Tibial artery (tissue), 4 donors: ENCODE measurements at regions not wholly inside any gene's neighbourhood (a gene's known extent, or its start where the extent isn't known, plus 50 kb on each side); places are given as distances from the start of the nearest gene placed in this dataset.

Experiments
- DNase-seq, 2 donors: peaks; one replicate each; pipeline ENCODE4 v3.0.0-alpha.2; 2019
- H3K27ac ChIP-seq, 2 donors: fragments of 200-600 bp; sonication (generic) in 1 of 2; 1 replicate in 1 of 2; 2 replicates in 1 of 2; pipeline ENCODE4 v1.5.1; 2018 to 2019; ENCODE audit warnings: mild to moderate bottlenecking in 1 of 2
- H3K27me3 ChIP-seq, 2 donors: fragments of 200-600 bp; sonication (generic) in 1 of 2; one replicate each; pipeline versions ENCODE4 v1.5.1 to v1.6.0; 2016 to 2019
- H3K36me3 ChIP-seq, 3 donors: fragments of 200-600 bp; sonication (generic) in 2 of 3; one replicate each; pipeline ENCODE4 v1.5.1; 2016 to 2019; ENCODE audit warnings: mild to moderate bottlenecking in 2 of 3
- H3K4me1 ChIP-seq, 4 donors: fragments of 200-600 bp; sonication (generic) in 2 of 4; 1 replicate in 3 of 4; 2 replicates in 1 of 4; pipeline ENCODE4 v1.5.1; 2016 to 2019
- H3K4me3 ChIP-seq, 2 donors: fragments of 200-600 bp; sonication (generic) in 1 of 2; 1 replicate in 1 of 2; 2 replicates in 1 of 2; pipeline ENCODE4 v1.5.1; 2018 to 2019; ENCODE audit warnings: mild to moderate bottlenecking in 2 of 2
- H3K9me3 ChIP-seq, 3 donors: fragments of 200-600 bp; sonication (generic) in 1 of 3; one replicate each; pipeline ENCODE4 v1.5.1; 2016 to 2019
- intact Hi-C: fragments of 100-400 bp; cut with DNase I; formaldehyde crosslinking; loops from one replicate; pipeline ENCODE4 v1.15.0; 2023; ENCODE audit warnings: low total_unique reads
- TF ChIP-seq, protein P1 (sequence below), 2 experiments: fragments of 200-600 bp in 1 of 2; fragments of 450-650 bp in 1 of 2; IDR thresholded peaks; one replicate each; pipeline ENCODE4 v1.5.1; 2017 to 2019; ENCODE audit warnings: antibody characterized with exemption in 2 of 2, mild to moderate bottlenecking in 1 of 2, moderate library complexity in 1 of 2

DNA sequence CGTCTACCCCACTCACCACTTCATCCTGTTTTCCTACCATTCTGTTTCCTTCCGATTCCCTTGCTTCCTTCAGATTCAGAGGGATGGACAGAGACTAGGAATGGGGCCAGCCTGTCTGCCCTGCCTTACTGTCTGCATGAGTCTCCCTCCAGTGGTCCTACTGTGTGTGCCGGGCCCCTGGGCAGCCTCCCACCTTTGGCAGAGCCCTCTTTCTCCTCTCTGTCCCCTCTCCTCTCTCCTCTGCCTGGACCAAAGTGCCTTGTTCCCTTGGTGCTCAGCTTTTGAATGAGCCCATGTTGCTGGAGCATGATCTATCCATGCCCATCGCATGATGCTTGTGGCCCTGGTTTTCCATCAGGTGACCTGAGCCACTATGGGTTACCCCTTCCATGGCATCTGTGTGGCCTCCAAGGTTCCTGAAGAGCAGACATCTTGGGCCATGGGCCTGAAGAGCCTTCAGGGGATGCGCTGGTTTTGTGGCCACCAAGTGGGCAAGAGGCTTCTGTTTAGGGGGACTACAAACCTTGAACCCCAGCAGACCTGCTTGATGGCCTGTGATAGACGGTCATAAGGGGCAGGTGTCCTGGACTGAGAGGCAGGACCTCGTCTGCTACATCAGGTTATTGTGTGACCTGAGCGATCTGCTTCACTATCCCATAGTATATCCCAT is 54.2 kb upstream of the BCL11B start:
- H3K4me1 ChIP-seq: no peaks in the 10 kb centered on the region

DNA sequence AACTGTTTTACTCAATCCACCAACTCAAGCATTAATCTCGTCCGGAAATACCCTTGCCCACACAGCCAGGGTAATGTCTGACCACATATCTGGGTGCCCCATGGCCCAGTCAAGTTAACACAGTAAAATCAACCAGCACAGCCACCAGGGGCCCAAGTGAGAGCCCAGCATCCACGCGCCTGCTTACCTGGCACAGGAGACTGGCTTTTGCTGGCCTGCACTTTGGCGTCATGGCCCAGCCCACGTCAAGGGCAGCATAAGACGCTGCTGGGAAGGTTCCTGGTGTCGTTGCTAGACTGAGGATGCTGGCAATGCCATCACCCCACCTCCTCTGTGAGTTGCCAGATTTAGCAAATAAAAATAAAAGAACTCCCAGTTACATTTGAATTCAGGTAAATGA is 53.6 kb upstream of the BCL11B start:
- Histone ChIP-seq H3K4me3 (no peak overlapping the region), H3K4me1 (no peaks in the 10 kb centered on the region), H3K27me3 (peaks cover 0 to 36% of the 10 kb centered on the region in 2 donors), H3K9me3 (no peaks in the 10 kb centered on the region), H3K36me3 (no peaks in the 10 kb centered on the region), H3K27ac (no peak overlapping the region)
- no peak for DNase-seq
- intact Hi-C loops: no loop called here
- TF ChIP-seq, protein P1, sequence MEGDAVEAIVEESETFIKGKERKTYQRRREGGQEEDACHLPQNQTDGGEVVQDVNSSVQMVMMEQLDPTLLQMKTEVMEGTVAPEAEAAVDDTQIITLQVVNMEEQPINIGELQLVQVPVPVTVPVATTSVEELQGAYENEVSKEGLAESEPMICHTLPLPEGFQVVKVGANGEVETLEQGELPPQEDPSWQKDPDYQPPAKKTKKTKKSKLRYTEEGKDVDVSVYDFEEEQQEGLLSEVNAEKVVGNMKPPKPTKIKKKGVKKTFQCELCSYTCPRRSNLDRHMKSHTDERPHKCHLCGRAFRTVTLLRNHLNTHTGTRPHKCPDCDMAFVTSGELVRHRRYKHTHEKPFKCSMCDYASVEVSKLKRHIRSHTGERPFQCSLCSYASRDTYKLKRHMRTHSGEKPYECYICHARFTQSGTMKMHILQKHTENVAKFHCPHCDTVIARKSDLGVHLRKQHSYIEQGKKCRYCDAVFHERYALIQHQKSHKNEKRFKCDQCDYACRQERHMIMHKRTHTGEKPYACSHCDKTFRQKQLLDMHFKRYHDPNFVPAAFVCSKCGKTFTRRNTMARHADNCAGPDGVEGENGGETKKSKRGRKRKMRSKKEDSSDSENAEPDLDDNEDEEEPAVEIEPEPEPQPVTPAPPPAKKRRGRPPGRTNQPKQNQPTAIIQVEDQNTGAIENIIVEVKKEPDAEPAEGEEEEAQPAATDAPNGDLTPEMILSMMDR (IDR thresholded peaks at IDR 0.05): no peak

More for the DNA sequence above, 54.2 kb upstream of the BCL11B start:
- DNase-seq: no peak
- Histone ChIP-seq H3K27me3 (peaks cover 0 to 34% of the 10 kb centered on the region in 2 donors), H3K36me3 (no peaks in the 10 kb centered on the region), H3K27ac (no peak overlapping the region), H3K9me3 (no peaks in the 10 kb centered on the region), H3K4me3 (no peak overlapping the region)
- TF ChIP-seq, protein P1 (IDR thresholded peaks at IDR 0.05): no peak
- intact Hi-C loops: no loop called here

DNA sequence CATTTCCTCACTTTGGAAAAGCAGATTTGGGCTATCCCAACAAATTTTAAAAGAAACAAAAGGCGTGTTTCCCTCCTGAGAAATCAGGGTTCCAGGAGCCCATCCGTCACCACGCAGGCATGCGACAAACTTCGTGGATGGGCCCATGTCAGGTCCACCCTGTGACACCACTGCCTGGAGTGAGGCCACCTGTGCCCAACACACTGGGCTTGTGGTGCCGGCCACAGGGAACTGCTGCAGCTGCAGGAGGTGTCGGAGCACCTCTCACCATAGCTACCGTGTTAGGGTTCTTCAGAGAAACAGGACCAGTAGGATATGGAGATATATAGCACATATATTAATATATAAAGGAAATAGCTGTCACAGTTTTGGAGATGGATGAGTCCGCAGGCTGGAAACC is 53.0 kb upstream of the BCL11B start:
- no peak overlapping the region for H3K27ac ChIP-seq
- no peak overlapping the region for H3K4me3 ChIP-seq
- no peaks in the 10 kb centered on the region for H3K36me3 ChIP-seq
- H3K27me3 ChIP-seq: peaks cover 0 to 36% of the 10 kb centered on the region in 2 donors
- intact Hi-C loops: no loop called here
- H3K9me3 ChIP-seq: no peaks in the 10 kb centered on the region
- TF ChIP-seq, protein P1 (IDR thresholded peaks at IDR 0.05): no peak
- no peaks in the 10 kb centered on the region for H3K4me1 ChIP-seq
- DNase-seq: no peak

DNA sequence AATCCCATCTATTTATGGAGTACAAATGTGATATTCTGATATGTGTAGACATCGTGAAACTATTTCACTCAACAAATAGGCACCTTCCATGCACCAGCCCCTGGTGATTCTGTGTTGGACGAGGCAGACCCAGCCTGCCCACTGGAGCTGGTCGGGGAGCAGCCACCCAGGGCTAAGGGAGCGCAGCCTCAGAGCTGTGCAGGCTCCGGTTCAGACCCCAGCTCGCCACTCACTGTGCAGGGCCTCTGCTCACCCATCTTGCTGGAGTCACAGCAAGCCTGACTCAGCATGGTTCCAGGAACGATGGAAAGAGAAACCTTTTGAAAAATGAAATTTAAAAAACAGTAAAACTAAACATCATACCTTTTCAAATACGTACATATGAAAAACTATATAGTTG is 52.3 kb upstream of the BCL11B start:
- H3K27me3 ChIP-seq: peaks cover 0 to 36% of the 10 kb centered on the region in 2 donors
- intact Hi-C loops: no loop called here
- H3K4me3 ChIP-seq: no peak overlapping the region
- no peak overlapping the region for H3K27ac ChIP-seq
- no peak for DNase-seq
- no peaks in the 10 kb centered on the region for H3K36me3 ChIP-seq
- no peaks in the 10 kb centered on the region for H3K4me1 ChIP-seq
- H3K9me3 ChIP-seq: no peaks in the 10 kb centered on the region
- TF ChIP-seq, protein P1 (IDR thresholded peaks at IDR 0.05): no peak

DNA sequence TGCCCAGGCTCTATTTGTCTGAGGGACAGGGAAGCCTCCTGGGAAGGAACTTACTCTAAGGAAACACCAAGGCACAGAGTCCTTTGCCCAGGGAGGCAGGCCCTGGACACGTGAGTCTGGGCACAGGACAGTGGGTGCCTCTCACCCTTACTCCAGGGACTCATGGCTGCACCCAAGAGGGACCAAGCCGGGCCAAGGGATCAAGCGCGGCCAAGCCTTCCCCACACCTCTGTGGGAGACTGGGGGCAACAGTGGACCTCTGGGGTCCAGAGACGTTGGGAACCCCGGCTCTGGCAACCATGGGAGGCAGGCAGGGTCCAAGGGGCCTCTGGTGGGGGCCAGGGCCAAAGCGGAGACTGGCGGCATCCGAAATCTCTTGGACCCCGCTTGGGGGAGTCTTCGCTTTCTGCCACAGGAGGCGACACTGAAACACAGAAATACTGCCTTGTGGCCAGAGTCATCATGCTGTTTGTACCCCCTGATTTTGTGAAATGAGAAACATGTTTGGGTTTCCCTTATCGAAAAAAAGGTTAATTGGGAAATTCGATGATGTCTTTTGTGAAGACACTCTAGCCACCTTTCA is 51.7 kb upstream of the BCL11B start:
- Histone ChIP-seq H3K36me3 (no peaks in the 10 kb centered on the region), H3K9me3 (no peaks in the 10 kb centered on the region), H3K4me1 (no peaks in the 10 kb centered on the region), H3K27me3 (peaks cover 0 to 36% of the 10 kb centered on the region in 2 donors), H3K4me3 (no peak overlapping the region), H3K27ac (no peak overlapping the region)
- intact Hi-C loops: no loop called here
- DNase-seq: no peak
- TF ChIP-seq, protein P1 (IDR thresholded peaks at IDR 0.05): no peak
